Hypothalamus (tissue), 51 donors: ENCODE measurements at regions not wholly inside any gene's neighbourhood (a gene's known extent, or its start where the extent isn't known, plus 50 kb on each side); places are given as distances from the start of the nearest gene placed in this dataset.
A peak's percentile ranks its signal among the peaks of the same experiment; 100 is the strongest.

ENCODE experiments used
- DNase-seq, 51 donors: peaks; one replicate each; lab custom pipeline; 2025; lab: John Stamatoyannopoulos, UW

DNA sequence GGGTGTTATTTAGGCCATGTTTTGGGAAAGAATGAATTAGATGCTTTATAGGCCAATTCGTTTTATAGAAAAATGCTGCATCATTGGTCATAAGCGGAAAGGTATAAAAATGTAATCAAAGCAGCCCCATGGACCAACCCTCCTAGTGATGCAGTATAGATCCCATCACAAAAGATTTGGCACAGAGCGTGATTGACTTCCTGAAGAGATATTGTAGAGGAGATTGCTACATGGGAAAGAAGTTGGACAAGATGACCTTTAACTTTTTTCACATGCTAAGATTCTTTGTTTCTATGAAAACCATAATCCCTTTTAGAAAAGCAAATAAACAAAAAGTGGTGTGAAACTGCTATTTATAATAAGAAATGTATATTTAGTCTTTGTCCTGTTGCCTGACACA, 136.5 kb upstream of the FNDC3A start:
- DNase-seq: no peak

DNA sequence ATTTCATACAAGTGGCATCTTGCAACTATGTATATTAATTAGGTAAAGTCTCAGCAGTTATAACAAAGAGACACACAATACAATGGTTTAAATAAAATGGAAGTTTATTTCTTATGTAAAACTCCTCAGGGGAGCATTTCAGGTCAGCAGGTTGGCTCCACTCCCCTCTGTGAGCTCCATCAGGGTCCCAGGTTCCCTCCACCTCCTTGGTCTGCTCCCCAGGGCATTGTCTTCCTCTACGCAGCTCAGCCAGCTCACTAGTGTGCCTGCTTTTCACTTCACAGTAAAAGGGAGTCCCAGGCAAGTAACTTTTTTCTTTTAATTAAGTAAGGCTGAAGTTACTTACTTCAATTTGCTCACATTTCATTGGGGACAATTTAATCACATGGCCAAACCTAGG, 135.3 kb upstream of the FNDC3A start:
- no peak for DNase-seq

DNA sequence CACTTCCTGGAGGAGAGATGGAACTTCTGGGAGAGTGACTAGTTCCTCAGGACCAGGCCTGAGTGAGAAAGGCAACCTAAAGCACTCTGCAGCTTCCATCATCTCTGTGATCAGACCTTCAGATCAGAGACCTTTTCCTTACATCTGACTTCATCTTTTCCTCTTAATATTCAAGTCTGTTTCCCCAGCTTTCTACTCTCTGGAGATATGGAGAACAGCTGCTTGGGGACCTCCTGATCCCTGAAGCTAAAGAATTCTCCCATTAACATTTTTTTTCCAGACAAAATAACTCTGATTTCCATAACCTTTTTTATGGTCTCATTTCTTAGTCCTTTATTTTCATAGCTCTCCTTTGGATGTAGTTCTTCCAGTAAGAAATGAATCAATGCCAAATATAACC, 133.4 kb upstream of the FNDC3A start:
- DNase-seq: no peak

DNA sequence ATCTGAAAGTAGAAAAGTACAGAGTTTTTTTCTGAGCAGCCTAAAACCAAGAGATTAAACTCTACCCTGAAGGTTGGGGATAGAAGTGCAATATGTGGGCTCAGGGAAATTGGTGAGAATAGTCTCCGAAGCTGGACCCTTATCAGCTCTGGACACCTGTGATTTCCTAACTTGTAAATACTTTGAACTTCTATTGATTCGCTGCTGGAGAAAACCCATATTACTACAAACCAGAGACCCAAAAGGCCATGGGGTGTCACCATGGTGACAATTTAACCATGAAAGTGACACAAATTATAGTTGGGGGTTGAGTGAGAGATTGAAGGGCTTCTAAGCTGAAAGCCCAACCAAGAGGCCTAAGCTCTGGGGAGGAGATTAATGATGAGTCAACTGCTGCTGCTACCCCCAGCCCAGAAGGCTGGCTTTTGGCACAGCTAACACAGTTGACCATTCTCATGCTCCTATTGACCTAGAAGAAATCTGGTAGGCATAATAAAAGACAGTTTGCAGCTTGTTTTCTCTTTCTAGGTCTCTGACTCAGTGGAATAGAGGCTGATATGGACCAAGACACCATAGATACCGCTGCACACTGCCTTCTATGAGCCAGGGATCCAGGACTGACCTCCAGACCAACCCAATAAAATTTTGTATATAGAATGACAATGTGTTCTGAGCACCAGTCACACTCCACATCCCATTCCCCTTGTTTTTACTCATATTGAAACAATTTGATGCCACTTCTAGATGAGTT, 131.9 kb upstream of the FNDC3A start:
- no peak for DNase-seq

DNA sequence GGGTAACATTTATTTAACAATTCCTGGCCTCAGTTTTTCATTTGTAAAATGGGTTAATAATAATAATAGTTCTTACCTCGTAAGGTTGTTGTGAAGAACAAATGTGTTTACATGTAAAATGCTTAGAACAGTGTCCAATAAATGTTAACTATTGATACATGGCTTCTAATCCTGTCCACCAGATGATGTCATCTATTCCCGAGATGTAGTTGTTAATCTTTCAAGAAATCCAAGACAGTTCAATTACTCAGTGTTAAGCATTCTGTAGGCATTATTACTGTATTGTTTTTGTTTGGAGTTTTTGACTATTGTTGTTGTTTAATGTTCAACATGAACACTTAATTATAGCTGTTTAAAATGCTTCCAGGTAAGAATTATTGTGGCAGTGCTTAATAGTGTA, 131.0 kb upstream of the FNDC3A start:
- no peak for DNase-seq

DNA sequence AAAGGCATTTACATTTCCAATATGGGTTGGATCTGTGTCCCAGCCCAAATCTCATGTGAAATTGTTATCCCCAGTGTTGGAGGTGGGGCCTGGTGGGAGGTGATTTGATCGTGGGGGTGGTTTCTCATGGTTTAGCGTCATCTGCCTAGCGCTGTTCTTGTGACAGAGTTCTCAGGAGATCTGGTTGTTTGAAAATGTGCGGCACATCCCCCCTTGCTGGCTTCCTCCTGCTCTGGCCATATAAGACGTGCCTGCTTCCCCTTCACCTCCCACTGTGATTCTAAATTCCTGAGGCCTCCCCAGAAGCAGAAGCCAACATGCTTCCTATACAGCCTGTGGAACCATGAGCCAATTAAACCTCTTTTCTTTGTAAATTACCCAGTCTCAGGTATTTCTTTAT, 126.2 kb upstream of the FNDC3A start:
- DNase-seq: no peak

- DNase-seq: no peak
Measured at GRCh38 chr13:48851707-48852106, 124.0 kb upstream of the FNDC3A start.

- no peak for DNase-seq
Measured at GRCh38 chr13:48852911-48853727, 122.6 kb upstream of the FNDC3A start.

- DNase-seq: no peak
Measured at GRCh38 chr13:48853728-48854102, 122.0 kb upstream of the FNDC3A start.

- no peak for DNase-seq
Measured at GRCh38 chr13:48857576-48857975, 118.1 kb upstream of the FNDC3A start.

DNA sequence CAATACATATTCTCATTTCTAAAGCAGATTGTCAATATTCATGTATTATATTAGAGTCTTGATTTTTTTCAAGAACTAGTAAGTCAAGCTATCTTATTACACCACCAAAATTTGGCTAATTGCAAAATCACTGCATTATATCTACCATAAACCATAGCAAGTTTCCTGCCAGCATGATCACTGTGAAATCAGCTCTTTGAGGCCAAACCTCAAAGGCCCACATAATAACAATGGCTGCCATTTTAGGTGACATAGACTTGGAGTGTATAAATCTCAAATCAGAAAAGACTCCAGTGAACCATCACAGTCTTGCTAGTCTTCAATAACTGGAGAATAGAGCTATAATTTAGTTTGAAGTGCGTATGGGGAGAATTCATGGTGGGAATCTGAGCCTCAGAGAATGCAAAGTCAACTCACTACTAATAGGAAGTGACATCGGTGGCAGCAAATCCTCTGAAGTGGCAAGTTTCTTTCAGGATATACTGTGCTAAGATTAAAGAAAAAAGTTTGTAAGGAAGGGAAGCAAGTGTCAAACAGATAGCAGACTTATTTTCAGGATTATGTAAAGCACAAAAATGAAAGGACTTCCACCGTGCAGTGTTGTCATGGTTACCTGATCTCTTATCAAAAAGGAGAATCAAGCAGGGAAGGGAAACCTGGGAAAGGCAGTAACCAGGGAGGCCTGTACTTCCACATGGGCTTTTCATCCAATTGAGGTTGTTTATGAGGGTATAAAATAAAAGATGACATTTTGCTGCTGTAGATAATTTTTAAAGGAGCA, 117.4 kb upstream of the FNDC3A start:
- peak in 1 of 51 donors; percentile 23 for DNase-seq

GRCh38 chr13:48859272-48860105, 116.2 kb upstream of the FNDC3A start:
- peak in 1 of 51 donors; percentile 36 for DNase-seq

DNA sequence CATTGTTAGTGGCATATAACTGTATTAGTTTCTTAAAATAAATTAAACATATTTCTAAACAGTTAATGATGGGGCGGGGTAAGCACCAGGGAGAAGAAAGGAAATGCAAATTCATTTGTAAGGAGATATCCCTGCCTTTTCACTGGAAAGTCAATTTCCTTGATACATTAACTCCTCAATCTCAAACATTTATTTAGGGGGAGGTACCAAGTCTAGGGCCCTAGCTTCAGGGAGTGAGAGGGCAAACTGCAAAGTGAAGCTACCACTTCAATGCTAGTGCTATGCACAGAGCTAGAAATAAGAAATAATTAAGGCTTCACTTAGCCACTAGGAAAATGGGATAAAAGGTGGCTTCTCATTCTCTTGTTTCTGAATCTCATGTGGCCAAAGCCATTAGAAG, 115.3 kb upstream of the FNDC3A start:
- DNase-seq: no peak

GRCh38 chr13:48862572-48862971, 113.1 kb upstream of the FNDC3A start:
- DNase-seq: no peak

DNA sequence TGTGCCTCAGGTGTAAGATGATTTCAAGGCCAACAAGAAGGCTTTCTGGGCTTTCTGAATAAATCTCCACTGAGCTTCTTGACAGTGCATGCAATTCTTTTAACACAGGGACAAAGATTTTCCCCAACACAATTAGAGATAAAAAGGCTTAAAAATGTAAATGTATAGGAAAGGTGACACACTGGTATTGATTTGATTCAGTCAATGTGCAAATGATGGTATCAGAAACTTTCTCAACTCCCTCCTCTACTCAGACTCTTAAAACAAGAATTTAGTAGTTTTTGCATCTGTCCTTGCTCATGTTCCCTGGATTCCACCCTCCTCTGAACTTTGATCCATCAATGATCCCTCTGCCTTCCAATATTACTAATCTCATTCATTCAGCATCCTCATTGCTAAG, 111.6 kb upstream of the FNDC3A start:
- DNase-seq: no peak

DNA sequence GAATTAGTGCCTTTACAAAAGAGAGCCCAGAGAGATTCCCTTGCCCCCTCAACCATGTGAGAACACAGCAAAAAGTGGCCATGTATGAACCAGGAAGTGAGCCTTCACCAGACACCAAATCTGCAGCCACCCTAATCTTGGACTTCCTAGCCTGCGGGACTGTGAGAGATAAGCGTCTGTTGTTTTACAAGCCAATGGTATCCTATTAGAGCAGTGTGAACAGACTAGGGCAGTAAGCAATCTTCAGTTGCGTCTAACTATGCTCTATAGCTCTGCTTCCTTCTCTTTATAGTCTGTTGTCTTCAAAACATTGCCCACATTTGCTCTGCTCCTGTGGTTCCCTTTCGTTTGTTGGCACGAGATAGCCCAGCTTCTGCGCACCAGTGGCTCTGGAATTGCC, 109.5 kb upstream of the FNDC3A start:
- no peak for DNase-seq

GRCh38 chr13:48873081-48873480, 102.6 kb upstream of the FNDC3A start:
- DNase-seq: no peak

DNA sequence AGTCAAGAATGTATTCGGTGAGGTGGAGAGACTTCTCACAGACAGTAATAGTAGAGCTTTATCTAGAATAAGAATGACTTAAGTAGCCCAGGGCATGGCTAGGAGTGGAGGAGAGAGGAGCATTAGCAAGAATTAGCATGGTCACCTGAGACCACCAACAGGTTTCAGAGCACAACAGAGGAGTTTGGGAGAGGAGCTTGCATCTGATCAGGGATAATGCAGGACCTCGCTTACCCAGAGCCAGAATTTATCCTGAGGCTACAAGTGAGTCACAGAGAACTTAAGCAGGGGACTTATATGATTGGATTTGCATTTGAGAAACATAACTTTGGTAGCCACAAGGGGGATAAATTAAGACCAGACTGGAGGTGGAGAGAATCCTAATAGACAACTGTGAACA, 102.1 kb upstream of the FNDC3A start:
- DNase-seq: no peak

GRCh38 chr13:48874165-48874564, 101.5 kb upstream of the FNDC3A start:
- no peak for DNase-seq

DNA sequence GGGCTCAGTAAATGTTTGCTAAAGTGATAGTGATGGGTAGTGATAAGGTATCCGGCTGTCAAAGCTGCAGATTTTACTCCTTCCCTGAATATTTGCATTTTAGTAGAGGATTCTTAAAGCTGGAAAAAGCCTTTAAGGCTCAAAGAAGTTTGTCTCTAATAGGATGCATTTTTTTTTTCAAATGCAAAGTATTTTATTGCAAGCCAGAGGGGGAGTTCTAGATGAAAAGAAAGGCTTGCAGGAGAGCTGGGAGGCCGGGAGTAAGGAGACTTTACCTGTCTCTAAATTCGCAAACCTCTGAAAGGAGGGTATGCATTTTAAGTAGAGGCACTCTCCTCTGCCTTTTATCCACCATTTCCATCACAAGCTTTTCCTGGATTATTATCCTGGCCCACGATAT, 100.7 kb upstream of the FNDC3A start:
- DNase-seq: no peak

- no peak for DNase-seq
Measured at GRCh38 chr13:48876289-48876688, 99.4 kb upstream of the FNDC3A start.
